Endothelial cell of umbilical vein (primary cell): ENCODE measurements at regions not wholly inside any gene's neighbourhood (a gene's known extent, or its start where the extent isn't known, plus 50 kb on each side); places are given as distances from the start of the nearest gene placed in this dataset.

ENCODE experiments used
- BruUV-seq: library from RNA; stranded (reverse); fragments of 400-500 nt; replicated peaks from 2 replicates; lab custom pipeline; 2021; lab: Mats Ljungman, UMichigan
- CTCF ChIA-PET: fragments of 300-600, 350-600 bp; sonication (Branson Sonifier 250); formaldehyde crosslinking; loops from one replicate; lab custom pipeline; 2021; ENCODE audit warnings: antibody characterized with exemption, inconsistent platforms; lab: Charles Lee
- POLR2A ChIA-PET: fragments of 300-600, 350-600 bp; sonication (Branson Sonifier 250); formaldehyde crosslinking; loops from one replicate; lab custom pipeline; 2021; ENCODE audit warnings: antibody characterized with exemption, inconsistent platforms; lab: Charles Lee
- DNase-seq: peaks from one replicate; pipeline ENCODE4 v3.0.0-alpha.2; 2011; ENCODE audit warnings: low read depth, low spot score
- FAIRE-seq: peaks from 2 replicates; lab custom pipeline; 2011; peaks lifted over from hg19 to GRCh38; lab: Jason Lieb, UNC
- H2AFZ ChIP-seq: 2 replicates; pipeline ENCODE4 v1.6.0; 2012; ENCODE audit warnings: low read depth, low read length, control low read depth, inconsistent platforms
- H3K27ac ChIP-seq: 2 replicates; pipeline ENCODE4 v1.5.1; 2011; ENCODE audit warnings: low read depth, mild to moderate bottlenecking, control low read depth, low read length, moderate library complexity; ENCODE audit not compliant: insufficient read depth
- H3K27me3 ChIP-seq, 2 experiments: 2 replicates each; pipeline versions ENCODE4 v1.6.0 to v1.6.1; 2011; ENCODE audit warnings: low read length in 2 of 2, mixed read lengths in 1 of 2; ENCODE audit not compliant: control insufficient read depth in 2 of 2, insufficient read depth in 2 of 2
- H3K36me3 ChIP-seq, 2 experiments: 2 replicates in 1 of 2; 3 replicates in 1 of 2; pipeline ENCODE4 v1.5.1; 2011; ENCODE audit warnings: low read length in 2 of 2, mild to moderate bottlenecking in 1 of 2, moderate library complexity in 1 of 2; ENCODE audit not compliant: control insufficient read depth in 2 of 2, insufficient read depth in 2 of 2; ENCODE audit errors: extremely low read depth in 1 of 2
- H3K4me1 ChIP-seq: 3 replicates; pipeline ENCODE4 v1.5.1; 2011; ENCODE audit warnings: mild to moderate bottlenecking, low read length; ENCODE audit not compliant: control insufficient read depth, insufficient read depth; ENCODE audit errors: extremely low read depth
- H3K4me2 ChIP-seq: 2 replicates; pipeline ENCODE4 v1.6.1; 2011; ENCODE audit warnings: low read length, control low read depth, mixed read lengths; ENCODE audit not compliant: insufficient read depth
- H3K4me3 ChIP-seq, 3 experiments: fragments of 200-600 bp in 1 of 3; sonication (generic), shearing (Covaris generic) in 1 of 3; replicated peaks in 1 of 3; 2 replicates each; pipeline ENCODE4 v1.5.1; 2011 to 2016; ENCODE audit warnings: control low read depth in 3 of 3, low read length in 3 of 3, mild to moderate bottlenecking in 2 of 3, inconsistent platforms in 1 of 3, low read depth in 1 of 3, moderate library complexity in 1 of 3; ENCODE audit not compliant: insufficient read depth in 1 of 3
- H3K79me2 ChIP-seq: 2 replicates; pipeline ENCODE4 v1.6.0; 2012; ENCODE audit warnings: low read length, inconsistent platforms; ENCODE audit not compliant: control insufficient read depth, insufficient read depth
- H3K9ac ChIP-seq: replicated peaks from 2 replicates; pipeline ENCODE3; 2011; ENCODE audit warnings: low read length, control low read depth; ENCODE audit not compliant: insufficient read depth; ENCODE audit errors: extremely low read depth
- H3K9me1 ChIP-seq: replicated peaks from 3 replicates; pipeline ENCODE4 v1.6.0; 2011; ENCODE audit warnings: mild to moderate bottlenecking, low read length; ENCODE audit not compliant: control insufficient read depth, insufficient read depth; ENCODE audit errors: extremely low read depth
- H3K9me3 ChIP-seq: replicated peaks from 2 replicates; pipeline ENCODE4 v1.5.1; 2012; ENCODE audit warnings: low read length, inconsistent platforms; ENCODE audit not compliant: control insufficient read depth, insufficient read depth
- H4K20me1 ChIP-seq: replicated peaks from 2 replicates; pipeline ENCODE3; 2011; ENCODE audit warnings: mild to moderate bottlenecking, low read length; ENCODE audit not compliant: control insufficient read depth, insufficient read depth; ENCODE audit errors: extremely low read depth
- EZH2 ChIP-seq: IDR thresholded peaks from 2 replicates; pipeline ENCODE4 v1.6.1; 2012; ENCODE audit warnings: borderline replicate concordance, low read depth, mild to moderate bottlenecking, moderate library complexity, low read length, inconsistent platforms; ENCODE audit not compliant: severe bottlenecking
- FOS ChIP-seq: IDR thresholded peaks from 2 replicates; pipeline ENCODE4 v1.6.1; 2011; ENCODE audit warnings: mild to moderate bottlenecking, low read length, moderate library complexity, borderline replicate concordance; ENCODE audit not compliant: insufficient read depth
- GATA2 ChIP-seq: IDR thresholded peaks from 2 replicates; pipeline ENCODE4 v1.7.0; 2011; ENCODE audit warnings: low read depth, mild to moderate bottlenecking, moderate library complexity, mixed read lengths, low read length; ENCODE audit not compliant: insufficient read length, insufficient read depth
- JUN ChIP-seq: IDR thresholded peaks from 2 replicates; pipeline ENCODE4 v1.6.1; 2011; ENCODE audit warnings: borderline replicate concordance, low read depth; ENCODE audit not compliant: insufficient read length, insufficient read depth
- MYC ChIP-seq: IDR thresholded peaks from one replicate; pipeline ENCODE4 v1.6.1; 2011; ENCODE audit warnings: mild to moderate bottlenecking, low read depth, low read length
- POLR2A ChIP-seq: IDR thresholded peaks from 2 replicates; pipeline ENCODE4 v1.6.1; 2012; ENCODE audit warnings: low read depth, mild to moderate bottlenecking, control low read depth, low read length
- POLR2AphosphoS5 ChIP-seq: IDR thresholded peaks from 2 replicates; pipeline ENCODE4 v1.6.1; 2012; ENCODE audit warnings: low read depth, mild to moderate bottlenecking, control low read depth, low read length, moderate library complexity; ENCODE audit not compliant: insufficient read depth
- dilution Hi-C: fragments of 300-500 bp; cut with MboI; formaldehyde crosslinking; loops from one replicate; pipeline ENCODE4 v1.15.0; 2019; ENCODE audit warnings: low sequenced_read_pairs; ENCODE audit not compliant: extremely low pct_ligation_motif_present
- intact Hi-C: fragments of 100-400 bp; cut with micrococcal nuclease; formaldehyde crosslinking; loops from one replicate; pipeline ENCODE4 v1.10.0; 2022
- TF ChIP-seq, protein P1 (sequence below): IDR thresholded peaks from 2 replicates; pipeline ENCODE4 v1.6.1; 2011; ENCODE audit not compliant: insufficient read depth, insufficient read length
- TF ChIP-seq, protein P2 (sequence below), 2 donors: IDR thresholded peaks; 1 replicate in 1 of 2; 2 replicates in 1 of 2; pipeline ENCODE4 v1.5.1; 2011; ENCODE audit warnings: low read length in 2 of 2, mild to moderate bottlenecking in 2 of 2, moderate library complexity in 2 of 2, control low read depth in 1 of 2, inconsistent platforms in 1 of 2, low read depth in 1 of 2; ENCODE audit not compliant: insufficient read depth in 1 of 2; ENCODE audit errors: extremely low read depth in 1 of 2

DNA sequence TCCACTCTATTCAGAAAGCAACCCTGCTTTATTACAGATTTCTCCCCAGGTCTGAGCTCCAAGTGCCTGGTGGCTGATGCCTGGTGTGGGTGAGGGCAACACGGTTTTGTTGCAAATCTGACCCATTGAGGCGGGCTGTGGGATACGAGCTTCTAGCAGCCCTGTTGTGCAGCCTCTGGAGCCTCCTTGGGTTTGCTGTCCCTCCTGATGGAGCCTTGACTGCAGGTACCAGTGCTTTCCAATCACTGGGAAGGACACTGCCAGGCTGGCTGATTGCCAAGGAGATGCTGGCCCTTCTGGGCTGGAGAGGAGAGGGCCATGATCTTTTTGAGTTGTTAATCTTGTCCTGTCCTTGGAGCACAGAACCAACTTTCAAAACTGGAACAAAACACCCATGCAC lies 151.0 kb upstream of the RGMA start:
- CTCF ChIA-PET: no interaction called here
- intact Hi-C loops (no loop called here), dilution Hi-C loops (no loop called here)
- Histone ChIP-seq H3K4me3 (no peak overlapping the region), H3K4me2 (no peak overlapping the region), H3K79me2 (no peaks in the 10 kb centered on the region), H3K27ac (no peak overlapping the region), H3K27me3 (no peaks in the 10 kb centered on the region), H3K9ac (no peak overlapping the region), H2AFZ (no peak overlapping the region), H3K4me1 (no peaks in the 10 kb centered on the region), H3K36me3 (no peaks in the 10 kb centered on the region), H3K9me1 (no peaks in the 10 kb centered on the region), H3K9me3 (no peaks in the 10 kb centered on the region), H4K20me1 (no peaks in the 10 kb centered on the region)
- TF ChIP-seq GATA2 (no peak), FOS (no peak), POLR2AphosphoS5 (no peak), MYC (no peak), POLR2A (no peak), EZH2 (no peak), JUN (no peak)
- TF ChIP-seq, protein P1, sequence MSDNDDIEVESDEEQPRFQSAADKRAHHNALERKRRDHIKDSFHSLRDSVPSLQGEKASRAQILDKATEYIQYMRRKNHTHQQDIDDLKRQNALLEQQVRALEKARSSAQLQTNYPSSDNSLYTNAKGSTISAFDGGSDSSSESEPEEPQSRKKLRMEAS: no peak
- TF ChIP-seq, protein P2, sequence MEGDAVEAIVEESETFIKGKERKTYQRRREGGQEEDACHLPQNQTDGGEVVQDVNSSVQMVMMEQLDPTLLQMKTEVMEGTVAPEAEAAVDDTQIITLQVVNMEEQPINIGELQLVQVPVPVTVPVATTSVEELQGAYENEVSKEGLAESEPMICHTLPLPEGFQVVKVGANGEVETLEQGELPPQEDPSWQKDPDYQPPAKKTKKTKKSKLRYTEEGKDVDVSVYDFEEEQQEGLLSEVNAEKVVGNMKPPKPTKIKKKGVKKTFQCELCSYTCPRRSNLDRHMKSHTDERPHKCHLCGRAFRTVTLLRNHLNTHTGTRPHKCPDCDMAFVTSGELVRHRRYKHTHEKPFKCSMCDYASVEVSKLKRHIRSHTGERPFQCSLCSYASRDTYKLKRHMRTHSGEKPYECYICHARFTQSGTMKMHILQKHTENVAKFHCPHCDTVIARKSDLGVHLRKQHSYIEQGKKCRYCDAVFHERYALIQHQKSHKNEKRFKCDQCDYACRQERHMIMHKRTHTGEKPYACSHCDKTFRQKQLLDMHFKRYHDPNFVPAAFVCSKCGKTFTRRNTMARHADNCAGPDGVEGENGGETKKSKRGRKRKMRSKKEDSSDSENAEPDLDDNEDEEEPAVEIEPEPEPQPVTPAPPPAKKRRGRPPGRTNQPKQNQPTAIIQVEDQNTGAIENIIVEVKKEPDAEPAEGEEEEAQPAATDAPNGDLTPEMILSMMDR (IDR thresholded peaks at IDR 0.05; ENCODE audit: extremely low read depth in 1 of 2, insufficient read depth in 1 of 2, low read depth in 1 of 2, low read length in 2 of 2): no peak
- FAIRE-seq: no peak
- BruUV-seq: no TSS peak
- POLR2A ChIA-PET: no interaction called here
- DNase-seq: no peak
